HG02798 (cell line): ENCODE measurements at regions not wholly inside any gene's neighbourhood (a gene's known extent, or its start where the extent isn't known, plus 50 kb on each side); places are given as distances from the start of the nearest gene placed in this dataset.

Source experiments
- ATAC-seq: cut with Tn5 transposase; IDR thresholded peaks from one replicate; pipeline ENCODE4 v1.9.1; 2021; ENCODE audit warnings: mild to moderate bottlenecking; ENCODE audit not compliant: unreplicated experiment, poor library complexity

GRCh38 chr3:117411971-117412370, 702.4 kb downstream of the TUSC7 start:
- no peak for ATAC-seq

- no peak for ATAC-seq
Measured at GRCh38 chr3:117417411-117417810, 707.8 kb downstream of the TUSC7 start.

GRCh38 chr3:117427081-117427480, 717.5 kb downstream of the TUSC7 start:
- no peak for ATAC-seq

- ATAC-seq = no peak
Measured at GRCh38 chr3:117433427-117433826, 723.8 kb downstream of the TUSC7 start.

- ATAC-seq = no peak
Measured at GRCh38 chr3:117434661-117435412, 725.3 kb downstream of the TUSC7 start.

GRCh38 chr3:117435506-117435905, 725.9 kb downstream of the TUSC7 start:
- no peak for ATAC-seq

GRCh38 chr3:117439812-117440211, 730.2 kb downstream of the TUSC7 start:
- ATAC-seq = no peak

GRCh38 chr3:117441851-117442250, 732.3 kb downstream of the TUSC7 start:
- no peak for ATAC-seq

- ATAC-seq = no peak
Measured at GRCh38 chr3:117442566-117442965, 733.0 kb downstream of the TUSC7 start.

- peak; percentile 30 for ATAC-seq
Measured at GRCh38 chr3:117443014-117443413, 733.4 kb downstream of the TUSC7 start.

GRCh38 chr3:117444175-117444574, 734.6 kb downstream of the TUSC7 start:
- no peak for ATAC-seq

GRCh38 chr3:117447419-117447818, 737.8 kb downstream of the TUSC7 start:
- no peak for ATAC-seq

GRCh38 chr3:117450026-117450425, 740.4 kb downstream of the TUSC7 start:
- no peak for ATAC-seq

- peak; percentile 60 for ATAC-seq
Measured at GRCh38 chr3:117454254-117454653, 744.7 kb downstream of the TUSC7 start.

GRCh38 chr3:117454908-117455307, 745.3 kb downstream of the TUSC7 start:
- no peak for ATAC-seq

GRCh38 chr3:117455782-117456181, 746.2 kb downstream of the TUSC7 start:
- ATAC-seq = no peak

- ATAC-seq = no peak
Measured at GRCh38 chr3:117463276-117464115, 753.9 kb downstream of the TUSC7 start.

- no peak for ATAC-seq
Measured at GRCh38 chr3:117471831-117472230, 762.3 kb downstream of the TUSC7 start.

- ATAC-seq = no peak
Measured at GRCh38 chr3:117473981-117474538, 764.5 kb downstream of the TUSC7 start.

- ATAC-seq = no peak
Measured at GRCh38 chr3:117476572-117476971, 767.0 kb downstream of the TUSC7 start.

- no peak for ATAC-seq
Measured at GRCh38 chr3:117477214-117477755, 767.7 kb downstream of the TUSC7 start.
